ENCODE measurements at regions not wholly inside any gene's neighbourhood (a gene's known extent, or its start where the extent isn't known, plus 50 kb on each side); places are given as distances from the start of the nearest gene placed in this dataset.

DNA sequence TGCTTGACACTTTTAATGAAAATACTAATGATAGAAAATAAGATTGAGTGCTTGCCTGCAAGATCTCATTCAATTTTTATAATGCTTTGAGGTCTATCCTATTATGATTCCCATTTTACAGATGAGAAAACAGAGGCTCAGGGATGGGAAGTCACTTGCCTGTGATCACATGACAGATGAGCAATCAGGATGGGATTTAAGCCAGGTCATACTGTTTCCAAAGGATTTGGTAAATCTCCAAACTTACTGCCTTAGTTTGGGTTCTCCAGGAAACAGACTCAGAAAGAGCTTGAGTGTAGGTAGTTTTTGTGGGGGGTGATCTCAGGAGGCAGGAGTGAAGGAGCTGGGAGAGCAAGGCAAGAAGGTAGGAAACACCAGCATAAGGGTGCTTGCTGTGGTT, 456.3 kb downstream of the MAFB start:
- Histone ChIP-seq H3K27ac (ENCODE audit: low read depth, low read length, poor library complexity, severe bottlenecking) (no peak overlapping the region), H3K9me2 (ENCODE audit: low read depth, low read length) (no peaks in the 10 kb centered on the region), H3K9me3 (ENCODE audit: low read length) (no peaks in the 10 kb centered on the region), H2AFZ (ENCODE audit: low read length) (no peak overlapping the region), H3K27me3 (ENCODE audit: insufficient read depth, low read length) (no peaks in the 10 kb centered on the region), H3K36me3 (ENCODE audit: insufficient read depth, low read length) (no peaks in the 10 kb centered on the region), H3K79me2 (ENCODE audit: insufficient read depth, low read length) (no peaks in the 10 kb centered on the region), H3K4me3 (ENCODE audit: low read depth, low read length, poor library complexity, severe bottlenecking) (no peak overlapping the region), H3K4me2 (ENCODE audit: low read length) (no peak overlapping the region), H4K20me1 (ENCODE audit: insufficient read depth, low read length) (no peaks in the 10 kb centered on the region), H3K9ac (ENCODE audit: low read length) (no peak overlapping the region), H3F3A (ENCODE audit: insufficient read depth, low read length) (no peaks in the 10 kb centered on the region), H3K4me1 (ENCODE audit: insufficient read depth, low read length, severe bottlenecking) (no peaks in the 10 kb centered on the region)
- no peak for TF ChIP-seq EZH2 (IDR thresholded peaks at IDR 0.05; ENCODE audit: borderline replicate concordance, low read length)
- TF ChIP-seq, protein P1, sequence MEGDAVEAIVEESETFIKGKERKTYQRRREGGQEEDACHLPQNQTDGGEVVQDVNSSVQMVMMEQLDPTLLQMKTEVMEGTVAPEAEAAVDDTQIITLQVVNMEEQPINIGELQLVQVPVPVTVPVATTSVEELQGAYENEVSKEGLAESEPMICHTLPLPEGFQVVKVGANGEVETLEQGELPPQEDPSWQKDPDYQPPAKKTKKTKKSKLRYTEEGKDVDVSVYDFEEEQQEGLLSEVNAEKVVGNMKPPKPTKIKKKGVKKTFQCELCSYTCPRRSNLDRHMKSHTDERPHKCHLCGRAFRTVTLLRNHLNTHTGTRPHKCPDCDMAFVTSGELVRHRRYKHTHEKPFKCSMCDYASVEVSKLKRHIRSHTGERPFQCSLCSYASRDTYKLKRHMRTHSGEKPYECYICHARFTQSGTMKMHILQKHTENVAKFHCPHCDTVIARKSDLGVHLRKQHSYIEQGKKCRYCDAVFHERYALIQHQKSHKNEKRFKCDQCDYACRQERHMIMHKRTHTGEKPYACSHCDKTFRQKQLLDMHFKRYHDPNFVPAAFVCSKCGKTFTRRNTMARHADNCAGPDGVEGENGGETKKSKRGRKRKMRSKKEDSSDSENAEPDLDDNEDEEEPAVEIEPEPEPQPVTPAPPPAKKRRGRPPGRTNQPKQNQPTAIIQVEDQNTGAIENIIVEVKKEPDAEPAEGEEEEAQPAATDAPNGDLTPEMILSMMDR (IDR thresholded peaks at IDR 0.05; ENCODE audit: low read length) = no peak

DNA sequence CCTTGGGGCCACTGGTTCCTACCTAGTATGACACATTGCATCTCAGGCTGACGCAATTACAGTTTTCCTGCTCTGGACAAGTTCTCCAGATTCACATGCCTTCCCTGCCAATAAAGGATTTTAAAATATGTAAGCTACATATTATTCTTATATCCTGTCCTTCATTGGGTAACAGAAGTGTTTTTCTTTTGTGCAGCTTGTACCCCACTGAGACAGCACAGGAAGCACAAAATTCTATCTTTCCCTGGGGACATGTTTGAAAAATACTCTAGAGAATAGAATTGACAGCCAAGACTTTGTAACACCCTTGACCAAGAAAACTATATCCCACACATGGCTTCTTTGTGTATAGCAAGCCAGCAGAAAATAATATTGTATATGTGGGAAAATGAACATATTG, 456.8 kb downstream of the MAFB start:
- no peaks in the 10 kb centered on the region for H3K79me2 ChIP-seq (ENCODE audit: insufficient read depth, low read length)
- H3K36me3 ChIP-seq (ENCODE audit: insufficient read depth, low read length) = no peaks in the 10 kb centered on the region
- H3K9me3 ChIP-seq (ENCODE audit: low read length) = no peaks in the 10 kb centered on the region
- H3K27ac ChIP-seq (ENCODE audit: low read depth, low read length, poor library complexity, severe bottlenecking) = no peak overlapping the region
- no peaks in the 10 kb centered on the region for H3K27me3 ChIP-seq (ENCODE audit: insufficient read depth, low read length)
- no peak overlapping the region for H3K9ac ChIP-seq (ENCODE audit: low read length)
- H2AFZ ChIP-seq (ENCODE audit: low read length) = no peak overlapping the region
- TF ChIP-seq, protein P1 (IDR thresholded peaks at IDR 0.05; ENCODE audit: low read length) = no peak
- no peak for TF ChIP-seq EZH2 (IDR thresholded peaks at IDR 0.05; ENCODE audit: borderline replicate concordance, low read length)
- H3K4me3 ChIP-seq (ENCODE audit: low read depth, low read length, poor library complexity, severe bottlenecking) = no peak overlapping the region
- H3F3A ChIP-seq (ENCODE audit: insufficient read depth, low read length) = no peaks in the 10 kb centered on the region
- H3K9me2 ChIP-seq (ENCODE audit: low read depth, low read length) = no peaks in the 10 kb centered on the region
- no peaks in the 10 kb centered on the region for H4K20me1 ChIP-seq (ENCODE audit: insufficient read depth, low read length)
- no peak overlapping the region for H3K4me2 ChIP-seq (ENCODE audit: low read length)
- H3K4me1 ChIP-seq (ENCODE audit: insufficient read depth, low read length, severe bottlenecking) = no peaks in the 10 kb centered on the region

- Histone ChIP-seq H3K4me2 (ENCODE audit: low read length) (no peak overlapping the region), H3K9me3 (ENCODE audit: low read length) (no peaks in the 10 kb centered on the region), H4K20me1 (ENCODE audit: insufficient read depth, low read length) (no peaks in the 10 kb centered on the region), H3K9ac (ENCODE audit: low read length) (no peak overlapping the region), H2AFZ (ENCODE audit: low read length) (no peak overlapping the region), H3K36me3 (ENCODE audit: insufficient read depth, low read length) (no peaks in the 10 kb centered on the region), H3F3A (ENCODE audit: insufficient read depth, low read length) (no peaks in the 10 kb centered on the region), H3K27ac (ENCODE audit: low read depth, low read length, poor library complexity, severe bottlenecking) (no peak overlapping the region), H3K79me2 (ENCODE audit: insufficient read depth, low read length) (no peaks in the 10 kb centered on the region), H3K27me3 (ENCODE audit: insufficient read depth, low read length) (no peaks in the 10 kb centered on the region), H3K4me1 (ENCODE audit: insufficient read depth, low read length, severe bottlenecking) (no peaks in the 10 kb centered on the region), H3K9me2 (ENCODE audit: low read depth, low read length) (no peaks in the 10 kb centered on the region), H3K4me3 (ENCODE audit: low read depth, low read length, poor library complexity, severe bottlenecking) (no peak overlapping the region)
- TF ChIP-seq, protein P1 (IDR thresholded peaks at IDR 0.05; ENCODE audit: low read length) = no peak
- TF ChIP-seq EZH2 (IDR thresholded peaks at IDR 0.05; ENCODE audit: borderline replicate concordance, low read length) = no peak
Measured at GRCh38 chr20:40230486-40230885, 458.6 kb downstream of the MAFB start.
